ENCODE measurements at regions not wholly inside any gene's neighbourhood (a gene's known extent, or its start where the extent isn't known, plus 50 kb on each side); places are given as distances from the start of the nearest gene placed in this dataset.

DNA sequence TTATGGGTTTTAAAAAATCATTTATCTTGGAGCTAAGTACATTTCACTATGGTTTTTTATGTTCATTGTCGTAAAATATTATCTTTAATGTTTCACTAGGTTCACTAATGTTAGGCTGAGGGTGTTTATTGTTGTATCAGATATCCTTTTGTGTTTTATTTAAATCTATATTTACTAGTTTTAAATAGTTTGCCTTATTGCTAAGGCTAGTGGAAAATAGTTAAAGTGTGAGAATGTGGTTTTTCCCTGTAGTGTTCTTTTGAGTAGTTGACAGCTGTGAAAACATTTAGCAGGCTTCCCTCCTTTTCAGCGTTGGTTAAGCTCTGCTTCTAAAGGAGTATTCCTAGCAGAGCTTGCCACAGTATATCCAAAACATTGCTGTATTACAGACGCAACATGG lies 139.0 kb downstream of the TM9SF2 start:
- DNase-seq (no peak), ATAC-seq (no peak)
- Mint-ChIP-seq H3K36me3 (ENCODE audit: insufficient read depth) (no peaks in the 10 kb centered on the region), H3K4me3 (no peak overlapping the region), H3K9me3 (no peaks in the 10 kb centered on the region), H3K4me1 (ENCODE audit: low read depth) (peaks cover 3% of the 10 kb centered on the region), H3K27me3 (ENCODE audit: low read depth) (no peaks in the 10 kb centered on the region)

DNA sequence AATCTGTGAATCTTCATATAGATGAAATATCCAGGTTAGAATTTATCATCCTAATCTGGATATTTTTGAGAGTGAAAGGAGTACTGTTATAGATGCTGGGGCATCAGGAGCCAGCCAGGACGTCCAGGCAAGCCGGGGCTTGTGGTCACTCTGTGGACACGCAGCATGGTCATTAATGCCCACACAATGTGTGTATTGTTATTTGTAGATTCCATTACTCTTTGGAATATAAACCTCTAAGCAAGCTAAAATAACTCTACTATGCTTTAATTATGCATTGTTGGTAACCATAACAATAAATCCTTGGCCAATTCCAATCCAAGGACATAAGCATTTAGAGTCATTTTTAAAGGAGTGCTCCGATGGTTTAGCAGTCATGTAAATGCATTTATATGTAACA lies 137.9 kb downstream of the TM9SF2 start:
- H3K27me3 Mint-ChIP-seq (ENCODE audit: low read depth): no peaks in the 10 kb centered on the region
- no peaks in the 10 kb centered on the region for H3K36me3 Mint-ChIP-seq (ENCODE audit: insufficient read depth)
- DNase-seq: no peak
- peaks cover 3% of the 10 kb centered on the region for H3K4me1 Mint-ChIP-seq (ENCODE audit: low read depth)
- ATAC-seq: no peak
- H3K4me3 Mint-ChIP-seq: no peak overlapping the region
- H3K9me3 Mint-ChIP-seq: no peaks in the 10 kb centered on the region

DNA sequence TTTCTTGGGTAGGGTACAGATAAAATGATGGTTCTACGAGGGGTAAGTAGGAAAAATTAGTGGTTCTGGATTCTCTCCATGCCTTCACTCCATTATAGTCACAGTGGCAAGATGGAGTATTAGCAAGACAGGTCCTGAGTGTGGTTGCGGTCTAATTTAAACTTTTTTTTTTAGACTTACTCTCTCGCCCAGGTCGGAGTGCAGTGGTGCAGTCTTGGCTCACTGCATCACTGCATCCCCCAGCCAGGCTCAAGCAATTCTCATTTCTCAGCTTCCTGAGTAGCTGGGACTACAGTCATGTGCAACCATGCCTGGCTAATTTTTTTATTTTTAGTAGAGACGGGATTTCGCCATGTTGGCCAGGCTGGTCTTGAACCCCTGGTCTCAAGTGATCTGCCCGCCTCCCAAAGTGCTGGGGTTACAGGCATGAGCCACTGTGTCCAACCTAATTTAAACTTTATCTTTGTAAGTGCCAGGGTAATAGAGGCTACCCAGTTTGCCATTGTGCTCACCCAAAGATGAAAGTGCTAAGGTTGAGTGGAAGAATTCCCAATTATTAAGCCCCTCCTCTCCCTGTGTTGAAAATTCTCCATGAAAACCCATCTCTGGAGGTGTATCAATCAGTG lies 135.6 kb downstream of the TM9SF2 start:
- H3K36me3 Mint-ChIP-seq (ENCODE audit: insufficient read depth): peaks cover 4% of the 10 kb centered on the region
- H3K4me1 Mint-ChIP-seq (ENCODE audit: low read depth): peaks cover 3% of the 10 kb centered on the region
- no peak overlapping the region for H3K4me3 Mint-ChIP-seq

DNA sequence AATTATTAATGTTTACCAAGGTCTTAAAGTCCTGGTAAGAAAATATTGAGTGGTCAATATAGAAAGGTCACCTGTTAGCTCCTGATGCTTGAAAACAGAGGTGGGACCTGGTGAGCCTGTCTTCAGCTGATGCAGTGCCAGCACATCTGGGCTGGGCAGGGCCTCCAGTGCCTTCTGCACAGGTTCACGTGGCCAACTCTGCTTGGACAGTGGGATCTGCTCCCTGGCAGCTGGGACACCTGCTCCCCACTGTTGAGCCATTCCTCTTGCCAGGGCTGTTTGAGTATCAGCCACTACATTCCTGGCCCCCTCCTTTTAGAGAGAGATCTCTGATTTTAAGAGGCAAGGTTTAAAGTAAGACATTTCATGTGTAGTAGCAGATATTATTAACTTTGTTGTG lies 135.0 kb downstream of the TM9SF2 start:
- H3K27me3 Mint-ChIP-seq (ENCODE audit: low read depth): no peaks in the 10 kb centered on the region
- peaks cover 3% of the 10 kb centered on the region for H3K4me1 Mint-ChIP-seq (ENCODE audit: low read depth)
- H3K36me3 Mint-ChIP-seq (ENCODE audit: insufficient read depth): peaks cover 6% of the 10 kb centered on the region
- no peak overlapping the region for H3K4me3 Mint-ChIP-seq
- no peak for ATAC-seq
- peaks cover 5% of the 10 kb centered on the region for H3K9me3 Mint-ChIP-seq
- DNase-seq: no peak

More for the DNA sequence above, 135.6 kb downstream of the TM9SF2 start:
- DNase-seq (no peak), ATAC-seq (no peak)
- H3K9me3 Mint-ChIP-seq: peaks cover 4% of the 10 kb centered on the region
- H3K27me3 Mint-ChIP-seq (ENCODE audit: low read depth): no peaks in the 10 kb centered on the region

DNA sequence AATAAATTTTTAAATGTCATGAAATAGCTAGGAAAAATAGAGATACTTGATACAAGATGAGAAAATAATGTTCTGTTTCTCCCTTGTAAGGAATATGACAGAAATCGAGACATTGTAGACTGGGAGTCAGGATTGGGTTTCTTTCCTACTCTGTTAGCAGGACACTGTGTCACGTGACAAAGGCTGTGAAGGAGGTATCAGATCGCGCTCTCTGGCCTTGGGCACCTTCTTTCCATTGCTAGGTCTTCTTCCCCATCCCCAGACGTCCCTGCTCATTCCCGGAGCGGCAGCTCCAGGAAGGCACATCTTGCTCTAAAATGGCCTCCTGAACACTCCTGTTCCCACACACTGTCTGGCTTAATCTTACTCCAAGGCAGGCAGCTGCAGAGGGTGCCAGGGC lies 133.4 kb downstream of the TM9SF2 start:
- ATAC-seq (no peak), DNase-seq (no peak)
- Mint-ChIP-seq H3K36me3 (ENCODE audit: insufficient read depth) (peaks cover 6% of the 10 kb centered on the region), H3K27me3 (ENCODE audit: low read depth) (no peaks in the 10 kb centered on the region), H3K4me3 (no peak overlapping the region), H3K9me3 (peaks cover 5% of the 10 kb centered on the region), H3K4me1 (ENCODE audit: low read depth) (peaks cover 3% of the 10 kb centered on the region)

DNA sequence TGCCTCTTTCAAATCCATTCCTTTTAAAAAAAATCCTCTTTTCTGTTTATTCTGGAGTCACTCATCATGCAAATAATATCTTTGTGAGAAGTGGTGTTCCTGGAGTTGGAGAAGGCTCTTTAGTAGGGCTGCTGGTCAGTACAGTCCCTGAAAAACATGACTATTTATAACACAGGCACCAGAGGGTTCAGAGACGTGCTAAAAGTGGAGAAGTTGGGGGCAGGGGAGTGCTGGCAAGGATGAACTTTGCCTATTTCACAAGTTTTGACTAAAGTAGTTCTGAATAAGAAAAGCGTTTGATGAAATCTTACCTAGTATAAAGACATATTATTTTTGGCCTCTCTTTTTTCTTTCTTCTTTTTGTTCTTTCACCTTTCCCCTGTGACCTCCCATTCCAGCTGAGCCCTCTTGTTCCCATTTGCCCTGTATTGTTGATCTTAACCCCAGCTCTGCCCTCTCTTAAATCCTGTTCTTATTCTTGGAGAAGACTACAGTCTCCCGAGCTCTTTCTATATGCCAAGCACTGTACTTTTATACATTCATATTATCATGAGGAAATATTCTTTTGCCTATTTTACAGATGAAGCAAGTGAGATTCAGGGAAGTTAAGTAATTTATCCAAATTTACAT lies 129.1 kb downstream of the TM9SF2 start:
- no peak for ATAC-seq
- Mint-ChIP-seq H3K27me3 (ENCODE audit: low read depth) (no peaks in the 10 kb centered on the region), H3K36me3 (ENCODE audit: insufficient read depth) (peaks cover 6% of the 10 kb centered on the region), H3K4me1 (ENCODE audit: low read depth) (peaks cover 8% of the 10 kb centered on the region), H3K9me3 (peaks cover 5% of the 10 kb centered on the region), H3K4me3 (no peak overlapping the region)
- DNase-seq: no peak

DNA sequence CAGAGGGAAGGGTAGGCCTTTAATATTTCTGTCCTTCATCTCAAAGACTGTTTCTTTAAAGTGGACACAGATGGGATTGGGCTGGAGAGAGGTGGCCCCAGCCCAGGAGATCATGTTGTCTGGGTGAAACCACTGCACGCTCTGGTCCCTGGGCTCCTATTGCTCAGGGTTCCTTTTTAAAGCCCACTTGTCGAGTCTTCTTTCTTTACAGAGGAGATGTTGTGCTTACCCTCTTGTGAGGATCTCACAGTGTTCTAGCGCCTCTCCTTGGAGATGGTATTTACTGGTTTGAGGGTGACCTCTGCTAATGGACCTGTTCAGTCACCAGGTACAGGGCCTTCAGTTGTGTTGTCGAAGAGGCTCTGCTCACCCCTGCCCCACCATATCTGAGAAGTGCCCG lies 128.4 kb downstream of the TM9SF2 start:
- no peak for DNase-seq
- peaks cover 10% of the 10 kb centered on the region for H3K4me1 Mint-ChIP-seq (ENCODE audit: low read depth)
- H3K9me3 Mint-ChIP-seq: peaks cover 5% of the 10 kb centered on the region
- H3K36me3 Mint-ChIP-seq (ENCODE audit: insufficient read depth): peaks cover 6% of the 10 kb centered on the region
- H3K4me3 Mint-ChIP-seq: no peak overlapping the region
- no peak for ATAC-seq
- no peaks in the 10 kb centered on the region for H3K27me3 Mint-ChIP-seq (ENCODE audit: low read depth)

DNA sequence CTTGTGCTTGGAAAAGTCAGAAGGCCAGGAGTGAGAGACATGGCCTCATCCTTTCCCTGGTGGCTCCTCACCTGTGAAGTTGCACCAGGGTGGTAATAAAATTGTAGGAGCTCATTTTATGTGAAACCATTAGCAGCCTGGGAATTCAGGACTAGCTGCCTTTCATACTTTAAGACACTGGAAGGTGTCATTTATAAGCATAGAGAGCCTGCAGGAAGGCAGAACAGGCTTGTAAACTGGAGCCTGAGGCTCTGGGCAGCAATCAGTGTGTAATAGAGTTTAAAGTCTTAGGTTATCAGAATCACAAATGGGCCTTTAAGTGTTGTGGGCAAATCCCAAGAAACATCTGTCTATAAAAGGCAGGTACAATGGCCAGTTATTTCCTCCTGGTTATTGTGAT lies 127.2 kb downstream of the TM9SF2 start:
- Mint-ChIP-seq H3K4me3 (no peak overlapping the region), H3K9me3 (peaks cover 5% of the 10 kb centered on the region), H3K27me3 (ENCODE audit: low read depth) (no peaks in the 10 kb centered on the region), H3K36me3 (ENCODE audit: insufficient read depth) (peaks cover 11% of the 10 kb centered on the region), H3K4me1 (ENCODE audit: low read depth) (peaks cover 10% of the 10 kb centered on the region)
- DNase-seq (no peak), ATAC-seq (no peak)

DNA sequence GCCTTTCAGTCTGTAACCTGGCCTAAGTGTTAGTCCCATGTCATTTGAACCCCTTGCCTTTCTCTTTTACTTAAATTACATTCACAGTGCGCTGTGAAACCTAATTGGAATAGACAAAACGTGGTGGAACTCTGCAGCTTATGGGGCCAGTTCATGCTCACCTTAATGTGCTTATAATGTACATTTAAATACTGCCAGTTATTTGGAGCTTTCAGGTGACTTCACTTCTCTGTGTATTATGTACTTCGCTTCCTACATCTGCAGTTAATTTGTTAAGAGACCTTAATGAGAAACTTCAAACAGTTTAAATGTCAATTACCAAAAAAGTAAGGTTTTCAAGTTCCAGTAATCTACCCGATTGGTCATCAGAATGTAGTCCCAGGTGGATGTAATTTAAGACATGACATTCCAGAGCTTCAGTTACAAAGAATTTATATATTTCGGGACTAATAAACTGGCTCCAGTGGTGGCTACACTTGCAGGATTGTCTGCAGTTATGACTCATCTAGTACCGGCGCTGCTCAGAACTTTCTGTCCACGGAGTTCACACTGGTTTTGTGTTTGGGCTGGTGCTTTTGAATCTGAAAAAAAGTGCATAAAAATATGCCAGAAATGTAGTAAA lies 125.3 kb downstream of the TM9SF2 start:
- Mint-ChIP-seq H3K27me3 (ENCODE audit: low read depth) (no peaks in the 10 kb centered on the region), H3K36me3 (ENCODE audit: insufficient read depth) (peaks cover 5% of the 10 kb centered on the region), H3K4me3 (no peak overlapping the region), H3K9me3 (no peaks in the 10 kb centered on the region), H3K4me1 (ENCODE audit: low read depth) (peaks cover 10% of the 10 kb centered on the region)
- DNase-seq (no peak), ATAC-seq (no peak)

DNA sequence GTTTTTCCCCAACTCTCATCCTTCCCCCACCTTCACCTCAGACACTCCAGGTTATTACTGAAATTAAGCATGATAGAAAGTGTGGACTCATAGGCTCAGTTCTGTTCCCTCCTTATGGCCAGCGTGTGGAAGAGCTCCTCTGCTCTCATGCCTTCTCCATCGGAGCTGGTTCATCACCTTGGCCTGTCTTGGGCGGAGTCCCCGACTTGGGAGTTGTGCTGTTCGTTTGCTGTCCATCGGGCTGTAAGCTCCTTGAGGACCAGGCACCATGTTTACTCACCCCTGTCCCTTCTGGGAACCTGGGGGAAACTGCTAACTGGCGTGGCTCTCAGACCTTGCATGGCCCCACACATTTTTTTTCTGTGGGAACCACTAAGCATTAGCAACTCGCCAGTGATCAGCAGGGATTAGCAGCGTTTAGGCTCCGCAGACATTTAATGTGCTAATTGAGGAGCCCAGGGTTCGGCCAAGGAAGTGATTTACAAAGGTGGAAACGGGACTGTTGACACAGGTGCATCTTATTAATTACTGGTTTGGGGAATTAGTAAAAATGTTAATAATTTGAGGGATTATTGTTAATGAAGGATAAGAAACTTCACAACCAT lies 123.8 kb downstream of the TM9SF2 start:
- H3K9me3 Mint-ChIP-seq: no peaks in the 10 kb centered on the region
- DNase-seq: no peak
- peaks cover 10% of the 10 kb centered on the region for H3K4me1 Mint-ChIP-seq (ENCODE audit: low read depth)

DNA sequence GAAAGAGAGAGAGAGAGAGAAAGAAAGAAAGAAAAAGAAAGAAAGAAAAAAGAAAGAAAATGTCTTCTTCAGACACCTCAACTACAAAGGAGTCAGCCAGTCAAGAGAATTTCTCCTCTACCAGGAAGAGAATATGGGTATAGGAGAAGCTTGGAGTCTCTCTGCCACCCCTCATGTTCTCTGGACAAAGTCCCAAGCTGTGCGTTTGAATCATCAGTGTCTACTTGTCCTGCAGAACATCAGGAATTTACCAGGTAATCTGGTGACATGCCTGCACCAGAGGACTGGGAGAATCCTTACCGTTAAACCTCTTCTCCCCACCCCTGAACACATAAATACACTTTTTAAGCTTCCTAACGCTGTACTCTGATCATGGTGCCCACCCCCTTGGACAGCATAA lies 119.5 kb downstream of the TM9SF2 start:
- Mint-ChIP-seq H3K9me3 (no peaks in the 10 kb centered on the region), H3K36me3 (ENCODE audit: insufficient read depth) (peaks cover 5% of the 10 kb centered on the region), H3K4me1 (ENCODE audit: low read depth) (peaks cover 8% of the 10 kb centered on the region), H3K4me3 (no peak overlapping the region), H3K27me3 (ENCODE audit: low read depth) (no peaks in the 10 kb centered on the region)
- no peak for DNase-seq
- ATAC-seq: no peak

More for the DNA sequence above, 123.8 kb downstream of the TM9SF2 start:
- H3K4me3 Mint-ChIP-seq: no peak overlapping the region
- H3K27me3 Mint-ChIP-seq (ENCODE audit: low read depth): no peaks in the 10 kb centered on the region
- ATAC-seq: no peak
- peaks cover 5% of the 10 kb centered on the region for H3K36me3 Mint-ChIP-seq (ENCODE audit: insufficient read depth)

DNA sequence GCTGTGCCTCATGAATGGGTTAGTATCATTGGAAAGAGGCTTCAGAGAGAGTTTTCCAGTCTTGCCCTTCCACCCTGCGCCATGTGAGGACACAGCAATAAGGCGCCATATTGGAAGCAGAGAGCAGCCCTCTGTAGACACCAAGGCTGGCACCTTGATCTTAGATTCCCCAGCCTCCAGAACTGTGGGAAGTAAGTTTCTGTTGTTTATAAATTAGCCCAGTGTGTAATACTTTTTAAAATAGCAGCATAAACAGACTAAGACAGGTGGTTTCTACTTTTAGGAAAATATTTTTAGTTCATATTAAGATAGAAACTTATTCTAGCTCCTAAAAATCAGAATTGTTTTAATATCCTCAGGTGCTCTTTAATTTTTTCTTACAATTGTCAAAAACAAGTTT lies 117.9 kb downstream of the TM9SF2 start:
- H3K4me1 Mint-ChIP-seq (ENCODE audit: low read depth): peaks cover 9% of the 10 kb centered on the region
- DNase-seq (no peak), ATAC-seq (no peak)
- H3K27me3 Mint-ChIP-seq (ENCODE audit: low read depth): no peaks in the 10 kb centered on the region
- H3K9me3 Mint-ChIP-seq: no peaks in the 10 kb centered on the region
- H3K4me3 Mint-ChIP-seq: no peak overlapping the region
- H3K36me3 Mint-ChIP-seq (ENCODE audit: insufficient read depth): peaks cover 2% of the 10 kb centered on the region

DNA sequence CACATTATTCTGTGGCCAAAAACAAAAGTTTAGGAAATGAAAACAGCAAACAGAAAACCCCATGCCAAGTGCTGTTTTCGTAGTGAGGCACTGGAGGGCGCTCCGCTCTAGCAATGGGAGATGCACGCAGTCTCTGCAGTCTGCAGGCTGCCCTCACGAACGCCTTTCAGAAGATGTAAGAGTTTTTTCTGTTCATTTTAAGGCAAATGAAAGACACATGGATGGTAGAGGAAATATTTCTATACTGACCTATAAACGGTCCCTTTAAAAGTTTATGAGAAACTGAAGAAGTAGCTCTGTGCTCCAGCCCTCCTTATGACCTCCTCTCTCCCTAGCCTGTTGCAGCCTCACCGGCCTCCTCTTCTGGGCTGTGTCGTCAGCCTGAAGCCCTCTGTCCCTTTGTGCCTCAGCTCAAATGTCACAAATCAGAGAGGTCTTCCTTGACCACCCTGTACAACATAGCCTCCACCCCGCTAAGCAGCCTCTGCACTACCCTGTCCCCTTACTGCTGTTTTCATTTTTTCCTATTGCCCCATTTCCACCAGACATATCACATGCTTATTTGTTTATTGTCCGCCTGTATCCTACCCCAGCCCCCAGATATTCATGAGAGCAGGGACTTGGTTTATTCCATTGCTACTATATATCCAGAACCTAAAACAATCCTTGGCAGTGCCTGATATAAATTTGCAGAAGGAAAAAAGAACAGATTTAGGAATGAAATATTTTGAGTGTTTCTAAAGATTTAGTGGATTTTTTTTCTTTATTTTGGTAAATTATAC lies 116.4 kb downstream of the TM9SF2 start:
- no peaks in the 10 kb centered on the region for H3K36me3 Mint-ChIP-seq (ENCODE audit: insufficient read depth)
- DNase-seq: no peak
- no peaks in the 10 kb centered on the region for H3K27me3 Mint-ChIP-seq (ENCODE audit: low read depth)

DNA sequence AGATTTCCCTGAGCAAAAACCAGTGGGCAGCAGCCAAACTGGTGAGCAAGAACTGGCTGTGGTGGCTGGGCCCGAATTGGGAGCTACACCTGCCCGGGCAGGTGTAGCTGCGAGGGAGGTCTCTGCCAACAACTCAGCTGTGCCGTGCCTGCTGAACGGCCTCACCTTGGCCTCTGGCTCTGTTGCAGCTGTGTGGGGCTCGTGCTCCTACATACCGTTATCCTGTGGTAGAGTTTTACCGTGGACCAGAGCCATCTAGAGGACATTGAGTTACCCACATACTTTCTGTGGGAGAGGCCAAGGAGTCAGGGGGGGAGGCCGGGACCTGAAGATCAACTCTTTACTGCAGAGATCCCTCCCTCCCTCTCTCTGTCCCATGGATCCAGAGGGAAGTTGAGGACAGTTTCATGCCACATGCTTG lies 113.2 kb downstream of the TM9SF2 start:
- Mint-ChIP-seq H3K27me3 (ENCODE audit: low read depth) (no peaks in the 10 kb centered on the region), H3K4me3 (no peak overlapping the region), H3K36me3 (ENCODE audit: insufficient read depth) (no peaks in the 10 kb centered on the region), H3K9me3 (no peaks in the 10 kb centered on the region), H3K4me1 (ENCODE audit: low read depth) (peaks cover 28% of the 10 kb centered on the region)
- ATAC-seq: peak; percentile 48 to 69
- no peak for DNase-seq

More for the DNA sequence above, 116.4 kb downstream of the TM9SF2 start:
- H3K4me1 Mint-ChIP-seq (ENCODE audit: low read depth): peaks cover 21% of the 10 kb centered on the region
- no peak for ATAC-seq
- H3K9me3 Mint-ChIP-seq: no peaks in the 10 kb centered on the region
- H3K4me3 Mint-ChIP-seq: no peak overlapping the region
